ENCODE measurements at regions not wholly inside any gene's neighbourhood (a gene's known extent, or its start where the extent isn't known, plus 50 kb on each side); places are given as distances from the start of the nearest gene placed in this dataset.

- no peak overlapping the region for H3K4me3 ChIP-seq (ENCODE audit: low read depth, low read length)
- no peak for DNase-seq (ENCODE audit: low read depth)
- no peak for TF ChIP-seq CTCF (IDR thresholded peaks at IDR 0.05; ENCODE audit: low read depth, low read length, missing control alignments)
- in situ Hi-C loops (cut with HindIII; ENCODE audit: low sequenced_read_pairs), result no loop called here
Measured at GRCh38 chrX:25166546-25166945, 150.8 kb upstream of the ARX start.

- no peak for DNase-seq (ENCODE audit: low read depth)
- TF ChIP-seq CTCF (IDR thresholded peaks at IDR 0.05; ENCODE audit: low read depth, low read length, missing control alignments), result no peak
- no peak overlapping the region for H3K4me3 ChIP-seq (ENCODE audit: low read depth, low read length)
- in situ Hi-C loops (cut with HindIII; ENCODE audit: low sequenced_read_pairs), result no loop called here
Measured at GRCh38 chrX:25166145-25166544, 150.4 kb upstream of the ARX start.

- no peak overlapping the region for H3K4me3 ChIP-seq (ENCODE audit: low read depth, low read length)
- in situ Hi-C loops (cut with HindIII; ENCODE audit: low sequenced_read_pairs), result no loop called here
- peak; percentile 15 for DNase-seq (ENCODE audit: low read depth)
- TF ChIP-seq CTCF (IDR thresholded peaks at IDR 0.05; ENCODE audit: low read depth, low read length, missing control alignments), result no peak
Measured at GRCh38 chrX:25158635-25159034, 142.9 kb upstream of the ARX start.

- in situ Hi-C loops (cut with HindIII; ENCODE audit: low sequenced_read_pairs), result no loop called here
- no peak for TF ChIP-seq CTCF (IDR thresholded peaks at IDR 0.05; ENCODE audit: low read depth, low read length, missing control alignments)
- no peak overlapping the region for H3K4me3 ChIP-seq (ENCODE audit: low read depth, low read length)
- DNase-seq (ENCODE audit: low read depth), result no peak
Measured at GRCh38 chrX:25156832-25157231, 141.1 kb upstream of the ARX start.

- no peak for TF ChIP-seq CTCF (IDR thresholded peaks at IDR 0.05; ENCODE audit: low read depth, low read length, missing control alignments)
- in situ Hi-C loops (cut with HindIII; ENCODE audit: low sequenced_read_pairs), result no loop called here
- DNase-seq (ENCODE audit: low read depth), result peak; percentile 68
- no peak overlapping the region for H3K4me3 ChIP-seq (ENCODE audit: low read depth, low read length)
Measured at GRCh38 chrX:25156323-25156722, 140.6 kb upstream of the ARX start.

- no peak overlapping the region for H3K4me3 ChIP-seq (ENCODE audit: low read depth, low read length)
- no peak for DNase-seq (ENCODE audit: low read depth)
- in situ Hi-C loops (cut with HindIII; ENCODE audit: low sequenced_read_pairs), result no loop called here
- no peak for TF ChIP-seq CTCF (IDR thresholded peaks at IDR 0.05; ENCODE audit: low read depth, low read length, missing control alignments)
Measured at GRCh38 chrX:25154168-25154567, 138.4 kb upstream of the ARX start.

GRCh38 chrX:25151749-25152148, 136.0 kb upstream of the ARX start:
- in situ Hi-C loops (cut with HindIII; ENCODE audit: low sequenced_read_pairs), result no loop called here
- no peak for TF ChIP-seq CTCF (IDR thresholded peaks at IDR 0.05; ENCODE audit: low read depth, low read length, missing control alignments)

More at GRCh38 chrX:25151749-25152148, 136.0 kb upstream of the ARX start:
- DNase-seq (ENCODE audit: low read depth), result no peak
- H3K4me3 ChIP-seq (ENCODE audit: low read depth, low read length), result no peak overlapping the region

Measured in astrocyte of the cerebellum (primary cell).